AG04450 (cell line): ENCODE measurements at regions not wholly inside any gene's neighbourhood (a gene's known extent, or its start where the extent isn't known, plus 50 kb on each side); places are given as distances from the start of the nearest gene placed in this dataset.

ENCODE experiments used
- CTCF ChIA-PET: fragments of 300-600, 350-600 bp; formaldehyde crosslinking; extraction: SDS; loops from one replicate; lab custom pipeline; 2022; ENCODE audit warnings: antibody characterized with exemption, inconsistent platforms; lab: Charles Lee
- POLR2A ChIA-PET: fragments of 350-600 bp; formaldehyde crosslinking; extraction: SDS; loops from one replicate; lab custom pipeline; 2021; ENCODE audit warnings: antibody characterized with exemption, inconsistent platforms; lab: Yijun Ruan, JAX
- DNase-seq: peaks from one replicate; pipeline ENCODE4 v3.0.0-alpha.2; 2011; ENCODE audit warnings: low read depth, low spot score
- H3K27ac ChIP-seq: one replicate; pipeline ENCODE4 v1.5.1; 2012; ENCODE audit warnings: low read depth, low read length, control low read depth
- H3K27me3 ChIP-seq: one replicate; pipeline ENCODE4 v1.6.0; 2012; ENCODE audit warnings: low read length; ENCODE audit not compliant: control insufficient read depth, insufficient read depth
- H3K4me3 ChIP-seq: 2 replicates; pipeline ENCODE4 v1.5.1; 2011; ENCODE audit warnings: mild to moderate bottlenecking, low read depth, low read length, control low read depth
- H3K9me3 ChIP-seq: 2 replicates; pipeline ENCODE4 v1.5.1; 2012; ENCODE audit warnings: low read length; ENCODE audit not compliant: control insufficient read depth, insufficient read depth
- TF ChIP-seq, protein P1 (sequence below): IDR thresholded peaks from 2 replicates; pipeline ENCODE4 v1.5.1; 2011; ENCODE audit warnings: low read depth, low read length, control low read depth, inconsistent platforms

DNA sequence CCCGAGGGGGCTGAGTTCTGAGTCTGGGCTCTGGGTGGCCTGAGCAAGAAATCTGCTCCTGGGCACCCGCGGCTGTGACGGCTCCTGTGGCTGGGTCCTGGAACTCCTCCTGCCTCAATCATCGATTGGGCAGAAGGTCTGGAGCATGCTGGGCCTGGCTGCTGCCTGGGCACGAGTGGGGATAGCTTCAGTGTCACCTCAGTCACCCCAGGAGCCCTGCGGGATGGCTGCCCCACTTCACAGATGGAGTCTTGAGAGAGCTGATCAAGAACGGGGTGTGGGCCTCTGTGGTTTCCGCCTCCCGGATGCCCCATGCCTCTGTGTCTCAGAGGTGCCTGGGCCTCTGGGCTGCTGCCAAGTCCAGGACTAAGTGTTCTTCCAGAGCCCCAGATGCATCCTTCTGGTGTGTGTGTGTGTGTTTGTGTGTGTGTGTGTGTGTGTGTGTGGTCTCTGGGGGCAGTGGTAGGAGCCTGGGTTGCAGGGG lies 185.6 kb upstream of the C14orf180 start:
- ChIA-PET CTCF (no interaction called here), POLR2A (no interaction called here)
- H3K4me3 ChIP-seq, result no peak overlapping the region
- H3K9me3 ChIP-seq, result peaks cover 91% of the 10 kb centered on the region
- no peak overlapping the region for H3K27ac ChIP-seq
- no peak for DNase-seq
- H3K27me3 ChIP-seq, result no peaks in the 10 kb centered on the region
- TF ChIP-seq, protein P1, sequence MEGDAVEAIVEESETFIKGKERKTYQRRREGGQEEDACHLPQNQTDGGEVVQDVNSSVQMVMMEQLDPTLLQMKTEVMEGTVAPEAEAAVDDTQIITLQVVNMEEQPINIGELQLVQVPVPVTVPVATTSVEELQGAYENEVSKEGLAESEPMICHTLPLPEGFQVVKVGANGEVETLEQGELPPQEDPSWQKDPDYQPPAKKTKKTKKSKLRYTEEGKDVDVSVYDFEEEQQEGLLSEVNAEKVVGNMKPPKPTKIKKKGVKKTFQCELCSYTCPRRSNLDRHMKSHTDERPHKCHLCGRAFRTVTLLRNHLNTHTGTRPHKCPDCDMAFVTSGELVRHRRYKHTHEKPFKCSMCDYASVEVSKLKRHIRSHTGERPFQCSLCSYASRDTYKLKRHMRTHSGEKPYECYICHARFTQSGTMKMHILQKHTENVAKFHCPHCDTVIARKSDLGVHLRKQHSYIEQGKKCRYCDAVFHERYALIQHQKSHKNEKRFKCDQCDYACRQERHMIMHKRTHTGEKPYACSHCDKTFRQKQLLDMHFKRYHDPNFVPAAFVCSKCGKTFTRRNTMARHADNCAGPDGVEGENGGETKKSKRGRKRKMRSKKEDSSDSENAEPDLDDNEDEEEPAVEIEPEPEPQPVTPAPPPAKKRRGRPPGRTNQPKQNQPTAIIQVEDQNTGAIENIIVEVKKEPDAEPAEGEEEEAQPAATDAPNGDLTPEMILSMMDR, result no peak

GRCh38 chr14:104394409-104394851 lies 185.1 kb upstream of the C14orf180 start:
- H3K9me3 ChIP-seq, result peaks cover 91% of the 10 kb centered on the region
- H3K4me3 ChIP-seq, result no peak overlapping the region
- DNase-seq, result no peak
- TF ChIP-seq, protein P1, result no peak
- no peaks in the 10 kb centered on the region for H3K27me3 ChIP-seq
- ChIA-PET POLR2A (no interaction called here), CTCF (no interaction called here)
- no peak overlapping the region for H3K27ac ChIP-seq

DNA sequence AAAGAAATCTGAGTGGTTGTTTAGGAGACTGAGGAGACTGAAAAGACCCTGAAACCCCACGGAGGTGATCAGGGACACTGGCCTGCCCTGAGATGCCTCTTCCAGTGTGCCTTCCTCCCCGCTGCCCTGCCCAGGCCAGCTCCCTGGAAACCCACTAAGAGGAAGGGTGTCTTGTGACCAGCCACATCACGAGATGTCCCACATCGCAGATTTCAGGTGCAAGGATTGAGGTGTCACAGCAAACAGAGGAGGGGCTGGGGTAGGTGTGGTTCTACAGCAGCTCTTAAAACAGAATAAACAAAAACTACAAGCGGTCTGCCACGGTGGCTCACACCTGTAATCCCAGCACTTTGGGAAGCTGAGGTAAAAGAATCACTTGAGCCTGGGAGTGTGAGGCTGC lies 184.3 kb upstream of the C14orf180 start:
- Histone ChIP-seq H3K9me3 (peaks cover 91% of the 10 kb centered on the region), H3K27ac (no peak overlapping the region), H3K4me3 (no peak overlapping the region), H3K27me3 (no peaks in the 10 kb centered on the region)
- no peak for DNase-seq
- CTCF ChIA-PET, result no interaction called here
- POLR2A ChIA-PET, result no interaction called here
- TF ChIP-seq, protein P1, result no peak

- Histone ChIP-seq H3K27ac (no peak overlapping the region), H3K27me3 (no peaks in the 10 kb centered on the region), H3K9me3 (peaks cover 86% of the 10 kb centered on the region), H3K4me3 (no peak overlapping the region)
- no peak for DNase-seq
- ChIA-PET POLR2A (no interaction called here), CTCF (no interaction called here)
- TF ChIP-seq, protein P1, result no peak
Observed at GRCh38 chr14:104395941-104396681, 183.5 kb upstream of the C14orf180 start.

DNA sequence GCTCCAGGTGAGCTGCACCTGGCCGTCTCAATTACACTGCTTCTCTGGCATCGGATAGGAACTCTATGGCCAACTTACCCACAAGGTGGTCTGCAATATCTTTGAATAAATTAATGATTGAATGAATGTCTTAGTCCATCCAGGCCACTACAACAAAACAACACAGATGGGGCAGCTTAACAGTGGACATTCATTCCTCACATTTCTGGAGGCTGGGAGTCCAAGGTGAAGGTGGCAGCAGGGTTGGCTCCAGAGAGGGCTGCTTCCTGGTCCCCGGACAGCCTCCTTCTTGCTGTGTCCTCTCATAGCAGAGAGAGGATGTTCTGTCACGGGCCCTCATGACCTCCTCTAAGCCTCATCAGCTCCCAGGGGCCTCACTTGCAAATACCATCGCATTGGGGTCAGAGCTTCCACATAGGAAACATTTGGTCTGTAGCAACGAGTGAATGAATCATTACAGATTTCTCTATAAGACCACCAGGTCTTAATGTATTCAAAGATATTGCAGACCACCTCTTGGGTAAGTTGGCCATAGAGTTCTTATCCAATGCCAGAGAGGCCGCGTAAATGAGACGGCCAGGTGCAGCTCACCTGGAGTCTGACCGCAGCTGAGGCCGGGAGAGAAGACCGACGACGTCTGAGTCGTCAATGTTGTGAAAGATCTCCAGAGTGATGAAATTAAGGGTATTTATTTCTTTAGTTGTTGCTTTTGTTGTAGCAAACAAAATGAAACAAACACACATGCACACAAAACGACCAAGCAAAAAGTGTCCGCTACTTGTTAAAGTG lies 182.7 kb upstream of the C14orf180 start:
- POLR2A ChIA-PET, result no interaction called here
- no peak overlapping the region for H3K4me3 ChIP-seq
- H3K27ac ChIP-seq, result no peak overlapping the region
- H3K27me3 ChIP-seq, result no peaks in the 10 kb centered on the region
- DNase-seq, result no peak
- H3K9me3 ChIP-seq, result peaks cover 80% of the 10 kb centered on the region
- TF ChIP-seq, protein P1, result no peak
- CTCF ChIA-PET, result no interaction called here
